ENCODE measurements at regions not wholly inside any gene's neighbourhood (a gene's known extent, or its start where the extent isn't known, plus 50 kb on each side); places are given as distances from the start of the nearest gene placed in this dataset.
"Not testable (repeated sequence)": the region's sequence is repeated elsewhere in the genome, so short reads cannot be mapped to it uniquely, and the experiment has no call there.

DNA sequence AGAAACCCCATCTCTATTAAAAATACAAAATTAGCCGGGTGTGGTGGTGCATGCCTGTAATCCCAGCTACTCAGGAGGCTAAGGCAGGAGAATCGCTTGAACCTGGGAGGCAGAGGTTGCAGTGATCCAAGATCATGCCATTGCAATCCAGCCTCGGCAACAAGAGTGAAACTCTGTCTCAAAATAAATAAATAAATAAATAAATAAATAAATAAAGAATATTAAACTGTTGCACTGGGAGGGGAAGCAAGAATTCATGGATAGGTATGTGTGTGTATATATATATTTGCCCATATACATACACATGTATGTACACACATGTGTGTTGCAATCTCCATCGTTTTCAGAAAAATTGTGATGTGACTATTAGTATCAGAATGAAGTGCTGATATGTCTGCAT lies 231.4 kb downstream of the CPS1 start:
- TF ChIP-seq POLR2A (IDR thresholded peaks at IDR 0.05; ENCODE audit: low read length); GATA1 (IDR thresholded peaks at IDR 0.05; ENCODE audit: low read depth, low read length): not testable (repeated sequence)
